ENCODE measurements at regions not wholly inside any gene's neighbourhood (a gene's known extent, or its start where the extent isn't known, plus 50 kb on each side); places are given as distances from the start of the nearest gene placed in this dataset.

DNA sequence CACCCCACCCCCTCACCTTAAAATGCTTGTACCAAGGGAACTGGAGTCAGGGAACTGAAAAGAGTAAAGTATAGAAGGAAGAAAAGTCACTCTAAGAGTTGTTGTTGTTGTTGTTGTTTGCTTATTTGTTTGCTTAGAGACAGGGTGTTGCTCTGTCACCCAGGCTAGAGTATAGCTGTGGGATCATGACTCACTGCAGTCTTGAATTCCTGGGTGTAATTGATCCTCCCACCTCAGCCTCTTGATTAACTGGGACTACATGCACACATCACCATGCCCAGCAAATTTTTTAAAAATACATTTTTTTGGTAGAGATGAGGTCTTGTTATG, 681.6 kb upstream of the GJE1 start:
- intact Hi-C loops (cut with micrococcal nuclease) = no loop called here
- no peak overlapping the region for H3K27ac Mint-ChIP-seq
- no peaks in the 10 kb centered on the region for H3K36me3 Mint-ChIP-seq (ENCODE audit: low read depth)
- no peak for DNase-seq (ENCODE audit: low spot score)
- no peaks in the 10 kb centered on the region for H3K9me3 Mint-ChIP-seq
- no peak overlapping the region for H3K4me3 Mint-ChIP-seq
- H3K27me3 Mint-ChIP-seq (ENCODE audit: insufficient read depth) = peaks cover 2% of the 10 kb centered on the region
- H3K4me1 Mint-ChIP-seq (ENCODE audit: low read depth) = no peaks in the 10 kb centered on the region

DNA sequence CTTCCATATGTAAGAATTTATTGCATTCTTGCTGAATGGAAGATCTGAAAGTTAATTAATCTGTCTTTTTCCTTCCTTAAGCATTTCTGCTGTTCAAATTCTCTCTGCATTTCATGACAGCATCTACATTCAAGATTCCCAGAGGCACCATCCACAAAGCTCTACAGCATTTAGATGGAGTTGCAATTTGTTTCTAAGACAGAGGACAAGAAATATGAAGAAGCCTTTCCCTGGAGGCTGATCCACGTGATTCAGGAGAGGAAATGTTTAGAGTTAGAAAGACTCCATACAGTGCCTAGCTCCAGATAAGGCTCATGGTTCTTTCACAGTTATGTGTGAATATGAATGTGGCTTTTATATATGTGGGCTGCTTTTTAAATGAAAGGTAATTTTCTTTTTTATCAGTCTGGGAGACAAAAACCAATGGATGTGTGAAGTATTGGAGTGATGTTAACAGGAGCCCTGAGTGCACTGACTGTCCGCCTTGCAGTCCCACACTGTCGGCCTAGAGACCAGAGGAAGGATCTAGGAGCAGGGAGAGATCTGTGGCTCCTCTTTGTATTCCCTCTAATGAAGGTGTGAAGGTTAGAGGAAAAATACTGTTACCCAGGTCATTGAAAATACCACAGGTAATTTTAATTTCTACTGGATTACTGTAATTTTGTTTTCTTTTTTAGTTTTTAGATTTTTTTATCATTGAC, 686.6 kb upstream of the GJE1 start:
- no peak overlapping the region for H3K27ac Mint-ChIP-seq
- intact Hi-C loops (cut with micrococcal nuclease) = no loop called here
- no peaks in the 10 kb centered on the region for H3K9me3 Mint-ChIP-seq
- H3K4me3 Mint-ChIP-seq = no peak overlapping the region
- H3K27me3 Mint-ChIP-seq (ENCODE audit: insufficient read depth) = no peaks in the 10 kb centered on the region
- no peaks in the 10 kb centered on the region for H3K4me1 Mint-ChIP-seq (ENCODE audit: low read depth)
- no peak for DNase-seq (ENCODE audit: low spot score)
- H3K36me3 Mint-ChIP-seq (ENCODE audit: low read depth) = no peaks in the 10 kb centered on the region

DNA sequence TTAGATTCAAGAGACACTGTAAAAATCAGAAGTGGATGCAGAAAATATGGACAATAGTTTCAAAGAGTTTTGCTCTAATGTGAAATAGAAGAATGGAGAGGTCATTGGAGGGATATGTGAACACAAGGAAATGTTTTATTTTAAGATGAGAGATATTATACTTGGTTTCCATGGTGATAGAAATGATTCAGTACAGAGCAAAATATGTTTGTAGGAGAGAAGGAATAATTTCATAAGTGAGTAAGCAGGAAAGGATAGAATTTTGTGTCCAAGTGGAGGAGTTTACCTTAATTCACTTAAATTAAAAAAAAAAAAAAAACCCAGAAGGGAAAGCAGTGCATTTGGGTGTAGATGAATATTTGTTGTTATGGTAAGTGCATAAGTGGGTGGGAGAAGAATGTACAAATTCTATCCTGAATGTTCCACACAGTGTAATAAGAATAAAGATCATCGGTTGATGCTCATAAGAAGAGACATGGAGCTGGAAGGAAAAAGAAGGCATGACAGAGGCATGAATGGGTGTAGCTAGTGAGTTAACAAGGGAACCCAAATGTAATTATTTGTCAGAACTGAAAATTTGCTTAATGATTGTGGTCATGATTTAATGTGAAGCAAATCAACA, 688.9 kb upstream of the GJE1 start:
- no peak for DNase-seq (ENCODE audit: low spot score)
- H3K27ac Mint-ChIP-seq = no peak overlapping the region

DNA sequence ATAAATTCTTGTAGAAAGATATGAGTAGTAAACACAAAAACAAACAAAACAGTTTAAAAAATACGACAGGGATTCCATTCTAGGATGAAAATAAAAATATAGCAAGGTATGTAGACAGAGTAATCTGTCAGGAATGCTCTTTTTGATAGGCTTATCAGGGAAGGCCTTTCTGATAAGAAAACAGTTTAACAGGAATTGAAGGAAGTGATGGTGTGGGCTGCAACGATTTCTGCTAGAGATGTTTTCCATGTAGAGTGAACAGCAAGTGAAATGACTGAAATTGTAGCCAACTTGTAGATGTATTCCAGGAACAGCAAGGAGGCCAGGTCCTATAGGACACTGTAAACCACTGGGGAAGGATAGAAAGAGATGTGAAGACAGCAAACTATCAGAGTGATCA, 689.7 kb upstream of the GJE1 start:
- no peaks in the 10 kb centered on the region for H3K4me1 Mint-ChIP-seq (ENCODE audit: low read depth)
- DNase-seq (ENCODE audit: low spot score) = no peak
- intact Hi-C loops (cut with micrococcal nuclease) = no loop called here
- no peaks in the 10 kb centered on the region for H3K9me3 Mint-ChIP-seq
- H3K36me3 Mint-ChIP-seq (ENCODE audit: low read depth) = no peaks in the 10 kb centered on the region
- H3K4me3 Mint-ChIP-seq = no peak overlapping the region
- H3K27ac Mint-ChIP-seq = no peak overlapping the region
- no peaks in the 10 kb centered on the region for H3K27me3 Mint-ChIP-seq (ENCODE audit: insufficient read depth)

More for the DNA sequence above, 688.9 kb upstream of the GJE1 start:
- no peak overlapping the region for H3K4me3 Mint-ChIP-seq
- H3K4me1 Mint-ChIP-seq (ENCODE audit: low read depth) = no peaks in the 10 kb centered on the region
- H3K27me3 Mint-ChIP-seq (ENCODE audit: insufficient read depth) = no peaks in the 10 kb centered on the region
- intact Hi-C loops (cut with micrococcal nuclease) = no loop called here
- no peaks in the 10 kb centered on the region for H3K36me3 Mint-ChIP-seq (ENCODE audit: low read depth)
- H3K9me3 Mint-ChIP-seq = no peaks in the 10 kb centered on the region

DNA sequence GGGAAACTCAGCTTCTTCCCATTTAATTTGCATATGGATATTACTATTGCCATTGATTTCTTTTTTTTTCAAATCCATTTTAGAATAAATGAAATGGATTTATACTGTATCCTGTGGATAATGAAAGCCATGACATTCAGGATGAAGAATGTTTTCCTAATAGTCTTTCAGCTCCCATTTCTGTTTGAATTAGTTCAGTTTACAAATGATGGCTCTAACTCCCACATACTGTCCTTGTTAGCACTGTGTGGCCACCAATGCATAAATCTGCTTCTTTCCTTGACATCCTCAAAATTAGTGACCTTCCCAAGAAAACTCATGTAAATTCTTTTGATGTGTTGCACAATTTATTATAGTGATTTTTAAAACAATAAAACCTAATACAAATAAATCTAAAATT, 693.2 kb upstream of the GJE1 start:
- Mint-ChIP-seq H3K27ac (no peak overlapping the region), H3K36me3 (ENCODE audit: low read depth) (no peaks in the 10 kb centered on the region), H3K4me3 (no peak overlapping the region), H3K4me1 (ENCODE audit: low read depth) (no peaks in the 10 kb centered on the region), H3K9me3 (no peaks in the 10 kb centered on the region), H3K27me3 (ENCODE audit: insufficient read depth) (no peaks in the 10 kb centered on the region)
- no peak for DNase-seq (ENCODE audit: low spot score)
- intact Hi-C loops (cut with micrococcal nuclease) = no loop called here

DNA sequence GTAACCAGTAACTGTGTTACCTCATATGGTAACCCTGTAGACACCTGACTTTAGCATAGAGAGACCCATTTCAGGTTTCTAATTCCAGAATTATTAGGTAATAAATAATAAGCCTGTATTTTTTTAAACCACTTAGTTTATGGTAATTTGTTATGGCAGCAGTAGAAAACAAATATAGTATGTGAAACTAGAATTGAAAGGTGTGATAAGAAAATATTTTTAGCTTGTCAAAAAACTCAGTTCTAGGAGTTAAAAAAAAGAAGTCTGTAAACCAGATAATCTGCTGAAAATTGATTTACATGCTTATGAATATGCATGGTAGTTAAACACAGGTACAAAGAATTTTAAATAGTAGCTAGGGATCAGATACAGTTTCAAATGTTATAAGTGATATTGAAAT, 695.0 kb upstream of the GJE1 start:
- H3K4me3 Mint-ChIP-seq = no peak overlapping the region
- intact Hi-C loops (cut with micrococcal nuclease) = no loop called here
- DNase-seq (ENCODE audit: low spot score) = no peak
- no peaks in the 10 kb centered on the region for H3K4me1 Mint-ChIP-seq (ENCODE audit: low read depth)
- H3K9me3 Mint-ChIP-seq = no peaks in the 10 kb centered on the region
- H3K27me3 Mint-ChIP-seq (ENCODE audit: insufficient read depth) = no peaks in the 10 kb centered on the region
- no peaks in the 10 kb centered on the region for H3K36me3 Mint-ChIP-seq (ENCODE audit: low read depth)
- H3K27ac Mint-ChIP-seq = no peak overlapping the region

DNA sequence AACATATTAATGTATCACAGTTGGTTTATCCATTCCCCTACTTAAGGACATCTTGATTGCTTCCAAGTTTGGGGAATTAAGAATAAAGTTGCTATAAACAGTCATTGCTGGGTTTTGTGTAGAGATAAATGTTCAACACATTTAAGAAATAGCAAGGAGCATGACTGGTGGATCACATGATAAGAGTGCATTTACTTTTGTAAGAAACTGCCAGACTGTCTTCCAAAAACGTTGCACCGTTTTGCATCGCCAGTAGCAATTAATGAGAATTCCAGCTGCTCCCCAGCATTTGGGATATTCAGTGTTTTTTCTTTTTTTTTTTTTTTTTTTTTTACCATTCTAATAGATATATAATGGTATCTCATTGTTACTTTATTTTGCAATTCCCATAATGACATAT, 695.7 kb upstream of the GJE1 start:
- Mint-ChIP-seq H3K9me3 (no peaks in the 10 kb centered on the region), H3K4me3 (no peak overlapping the region), H3K4me1 (ENCODE audit: low read depth) (no peaks in the 10 kb centered on the region), H3K36me3 (ENCODE audit: low read depth) (no peaks in the 10 kb centered on the region), H3K27me3 (ENCODE audit: insufficient read depth) (no peaks in the 10 kb centered on the region), H3K27ac (no peak overlapping the region)
- intact Hi-C loops (cut with micrococcal nuclease) = no loop called here
- no peak for DNase-seq (ENCODE audit: low spot score)

DNA sequence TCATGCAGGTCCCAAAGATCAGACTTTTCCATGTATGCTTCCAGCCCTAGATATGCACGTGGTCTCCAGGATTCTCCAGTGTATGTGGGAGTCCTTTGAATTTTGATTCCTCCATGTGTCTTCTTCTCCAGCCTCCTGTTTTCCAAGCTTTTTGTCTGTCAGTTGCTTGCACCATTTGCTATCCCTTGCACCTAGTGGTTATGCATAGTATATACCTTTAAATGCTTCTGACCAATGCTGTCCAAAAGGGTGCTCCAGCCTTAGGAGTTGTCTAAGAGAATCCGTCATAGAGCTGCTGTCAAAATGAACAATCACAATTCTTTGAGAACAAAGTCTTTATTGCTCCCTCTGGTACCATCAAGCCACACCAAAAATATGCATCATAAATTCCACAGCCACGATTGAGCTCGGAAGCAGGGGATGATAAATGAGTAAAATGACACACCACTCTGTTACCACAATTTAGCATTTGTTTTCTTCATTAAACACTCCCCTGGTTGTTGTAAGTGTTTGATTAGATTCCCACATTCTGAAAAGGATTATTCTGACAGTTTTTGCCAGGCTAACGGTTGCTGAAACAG, 706.2 kb upstream of the GJE1 start:
- DNase-seq (ENCODE audit: low spot score) = no peak
- no peak overlapping the region for H3K4me3 Mint-ChIP-seq
- H3K27ac Mint-ChIP-seq = no peak overlapping the region
- H3K36me3 Mint-ChIP-seq (ENCODE audit: low read depth) = no peaks in the 10 kb centered on the region
- intact Hi-C loops (cut with micrococcal nuclease) = no loop called here
- no peaks in the 10 kb centered on the region for H3K9me3 Mint-ChIP-seq
- no peaks in the 10 kb centered on the region for H3K27me3 Mint-ChIP-seq (ENCODE audit: insufficient read depth)
- H3K4me1 Mint-ChIP-seq (ENCODE audit: low read depth) = no peaks in the 10 kb centered on the region

DNA sequence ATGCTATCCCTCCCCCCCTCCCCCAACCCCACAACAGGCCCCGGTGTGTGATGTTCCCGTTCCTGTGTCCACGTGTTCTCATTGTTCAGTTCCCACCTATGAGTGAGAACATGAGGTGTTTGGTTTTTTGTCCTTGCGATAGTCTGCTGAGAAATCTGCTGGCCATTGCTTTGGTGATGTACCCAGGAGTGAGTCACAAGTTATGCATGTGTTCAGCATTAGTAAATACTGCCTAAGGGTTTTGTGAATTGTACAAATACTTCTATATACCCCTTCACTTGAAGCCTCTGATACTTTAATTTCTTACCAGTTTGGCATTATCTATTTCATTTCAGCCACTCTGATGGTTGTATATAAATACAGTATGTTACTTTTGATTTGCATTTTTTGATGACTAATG, 711.3 kb upstream of the GJE1 start:
- no peaks in the 10 kb centered on the region for H3K9me3 Mint-ChIP-seq
- H3K27ac Mint-ChIP-seq = no peak overlapping the region
- intact Hi-C loops (cut with micrococcal nuclease) = no loop called here
- no peak overlapping the region for H3K4me3 Mint-ChIP-seq
- H3K4me1 Mint-ChIP-seq (ENCODE audit: low read depth) = no peaks in the 10 kb centered on the region
- no peaks in the 10 kb centered on the region for H3K36me3 Mint-ChIP-seq (ENCODE audit: low read depth)
- H3K27me3 Mint-ChIP-seq (ENCODE audit: insufficient read depth) = peaks cover 2% of the 10 kb centered on the region
- DNase-seq (ENCODE audit: low spot score) = no peak

DNA sequence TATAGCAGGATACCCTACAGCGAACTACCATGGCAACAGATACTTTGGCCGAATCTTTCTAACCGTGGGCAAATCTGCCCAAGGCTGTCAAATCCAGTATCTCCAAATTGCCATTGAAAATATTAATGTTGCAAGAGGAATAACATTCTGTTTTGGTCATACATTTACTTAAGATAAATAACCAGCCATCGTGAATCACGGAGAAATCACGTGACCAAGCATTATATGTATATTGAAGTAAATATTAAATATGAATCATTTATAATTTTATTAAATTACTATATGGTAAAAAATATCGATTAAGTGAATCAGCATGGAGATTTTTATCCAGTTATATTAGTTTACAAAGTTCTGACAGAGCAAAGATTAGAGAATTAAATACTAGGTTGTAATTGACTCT, 714.6 kb upstream of the GJE1 start:
- Mint-ChIP-seq H3K9me3 (no peaks in the 10 kb centered on the region), H3K27me3 (ENCODE audit: insufficient read depth) (peaks cover 5% of the 10 kb centered on the region), H3K4me1 (ENCODE audit: low read depth) (no peaks in the 10 kb centered on the region), H3K27ac (no peak overlapping the region), H3K36me3 (ENCODE audit: low read depth) (no peaks in the 10 kb centered on the region), H3K4me3 (no peak overlapping the region)
- intact Hi-C loops (cut with micrococcal nuclease) = no loop called here
- no peak for DNase-seq (ENCODE audit: low spot score)

DNA sequence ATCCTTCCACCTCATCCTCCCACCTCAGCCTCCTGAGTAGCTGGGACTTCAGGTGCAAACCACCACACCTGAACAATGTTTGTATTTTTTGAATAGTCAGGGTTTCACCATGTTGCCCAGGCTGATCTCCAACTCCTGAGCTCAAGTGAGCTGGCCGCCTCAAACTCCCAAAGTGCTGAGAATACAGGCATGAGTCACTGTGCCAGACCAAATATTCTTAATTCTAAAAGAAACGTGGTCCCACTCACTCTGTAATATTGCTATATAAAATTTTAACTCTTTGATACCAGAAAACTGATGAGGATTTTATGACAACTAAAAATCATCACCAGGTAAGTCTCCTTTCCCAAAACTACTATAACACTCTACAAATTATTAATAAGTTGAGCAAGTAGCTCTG, 716.8 kb upstream of the GJE1 start:
- peaks cover 5% of the 10 kb centered on the region for H3K27me3 Mint-ChIP-seq (ENCODE audit: insufficient read depth)
- intact Hi-C loops (cut with micrococcal nuclease) = no loop called here
- no peak for DNase-seq (ENCODE audit: low spot score)
- no peaks in the 10 kb centered on the region for H3K9me3 Mint-ChIP-seq
- H3K4me3 Mint-ChIP-seq = no peak overlapping the region
- H3K27ac Mint-ChIP-seq = no peak overlapping the region
- no peaks in the 10 kb centered on the region for H3K36me3 Mint-ChIP-seq (ENCODE audit: low read depth)
- no peaks in the 10 kb centered on the region for H3K4me1 Mint-ChIP-seq (ENCODE audit: low read depth)

DNA sequence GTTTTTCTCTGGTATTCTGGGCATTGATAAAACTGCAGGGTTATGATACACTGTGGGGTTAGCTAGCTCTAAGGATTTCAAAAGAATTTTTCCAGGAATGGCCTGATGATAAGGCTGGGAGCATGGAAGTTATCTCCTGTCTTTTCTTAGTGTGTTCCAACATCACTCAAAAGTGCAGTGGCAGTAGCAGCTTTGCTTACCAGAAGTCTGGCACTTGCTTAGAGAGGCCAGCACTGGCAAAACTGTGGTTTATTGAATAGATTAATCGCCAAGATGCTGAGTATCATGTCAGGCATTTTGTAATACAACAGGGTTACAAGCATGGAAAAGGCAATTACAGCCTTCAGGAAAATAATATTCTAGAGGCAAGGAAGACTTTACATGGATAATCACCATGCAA, 719.5 kb upstream of the GJE1 start:
- no peaks in the 10 kb centered on the region for H3K4me1 Mint-ChIP-seq (ENCODE audit: low read depth)
- peaks cover 2% of the 10 kb centered on the region for H3K27me3 Mint-ChIP-seq (ENCODE audit: insufficient read depth)
- H3K4me3 Mint-ChIP-seq = no peak overlapping the region
- no peaks in the 10 kb centered on the region for H3K36me3 Mint-ChIP-seq (ENCODE audit: low read depth)
- H3K9me3 Mint-ChIP-seq = peaks cover 12% of the 10 kb centered on the region
- H3K27ac Mint-ChIP-seq = no peak overlapping the region
- no peak for DNase-seq (ENCODE audit: low spot score)
- intact Hi-C loops (cut with micrococcal nuclease) = no loop called here

DNA sequence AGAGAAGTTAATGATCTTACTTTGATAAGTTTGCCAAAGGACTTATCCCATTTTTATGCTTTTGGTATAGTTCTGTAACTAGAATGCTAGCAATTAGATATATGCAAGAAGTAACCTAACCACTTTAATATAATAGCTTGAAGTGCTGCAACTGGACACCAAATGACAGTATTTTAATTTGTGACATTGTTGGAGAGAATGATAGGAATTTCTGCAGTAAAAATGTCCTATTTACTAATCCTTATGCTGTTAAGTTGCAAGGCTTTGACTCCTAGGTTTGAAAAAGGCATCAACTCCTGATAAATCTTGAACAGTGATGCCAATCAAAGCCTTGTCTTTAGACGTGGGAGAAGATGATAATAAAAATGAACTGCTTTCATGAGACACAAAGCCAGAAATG, 726.0 kb upstream of the GJE1 start:
- no peak overlapping the region for H3K27ac Mint-ChIP-seq
- H3K27me3 Mint-ChIP-seq (ENCODE audit: insufficient read depth) = no peaks in the 10 kb centered on the region
- no peaks in the 10 kb centered on the region for H3K36me3 Mint-ChIP-seq (ENCODE audit: low read depth)
- H3K9me3 Mint-ChIP-seq = peaks cover 20% of the 10 kb centered on the region
- DNase-seq (ENCODE audit: low spot score) = no peak
- no peak overlapping the region for H3K4me3 Mint-ChIP-seq
- peaks cover 8% of the 10 kb centered on the region for H3K4me1 Mint-ChIP-seq (ENCODE audit: low read depth)
- intact Hi-C loops (cut with micrococcal nuclease) = no loop called here

DNA sequence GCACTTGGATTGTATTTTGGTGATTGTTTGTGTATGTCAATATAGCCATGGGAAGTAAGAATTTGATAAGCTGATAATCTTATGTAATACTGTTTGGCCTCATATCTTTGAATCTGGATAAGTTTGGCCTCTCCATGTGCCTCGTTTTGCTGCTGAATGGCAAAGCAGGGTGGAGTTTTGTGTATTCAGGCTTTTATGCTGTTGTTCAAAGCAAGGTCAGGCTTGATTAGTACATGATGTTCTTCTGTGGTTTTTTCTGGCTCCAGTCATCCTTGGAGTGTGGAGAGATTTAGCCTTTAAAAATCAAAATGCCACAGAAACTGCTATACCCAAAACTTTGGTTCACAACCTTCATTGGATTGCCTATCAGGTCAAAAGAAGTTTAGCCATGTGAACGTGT, 728.9 kb upstream of the GJE1 start:
- no peak overlapping the region for H3K27ac Mint-ChIP-seq
- no peak for DNase-seq (ENCODE audit: low spot score)
- intact Hi-C loops (cut with micrococcal nuclease) = no loop called here
- peaks cover 8% of the 10 kb centered on the region for H3K4me1 Mint-ChIP-seq (ENCODE audit: low read depth)
- peaks cover 14% of the 10 kb centered on the region for H3K9me3 Mint-ChIP-seq
- no peaks in the 10 kb centered on the region for H3K27me3 Mint-ChIP-seq (ENCODE audit: insufficient read depth)
- no peaks in the 10 kb centered on the region for H3K36me3 Mint-ChIP-seq (ENCODE audit: low read depth)
- H3K4me3 Mint-ChIP-seq = no peak overlapping the region

Data from activated T-helper 1 cell treated with anti-CD3 and anti-CD28 coated beads, Interleukin-12 subunit alpha, Interleukin-12 subunit beta, Interleukin-2, Interleukin-4 antibody, amounts not matched to agents 30 ng/mL and 10 ng/mL and 1 ng/mL, durations not matched to agents 14 hours and 24 hours and 36 hours (primary cell).